ENCODE measurements at regions not wholly inside any gene's neighbourhood (a gene's known extent, or its start where the extent isn't known, plus 50 kb on each side); places are given as distances from the start of the nearest gene placed in this dataset.

GRCh38 chr9:17988489-17988888, 409.6 kb downstream of the SH3GL2 start:
- Histone ChIP-seq H4K8ac (ENCODE audit: low read length) (no peak overlapping the region), H2BK12ac (ENCODE audit: low read length in 2 of 2) (no peak overlapping the region), H3K27ac (ENCODE audit: low read length, poor library complexity, severe bottlenecking) (no peak overlapping the region), H3K9ac (ENCODE audit: low read length) (no peak overlapping the region), H3K9me3 (ENCODE audit: control insufficient read depth, low read length) (no peaks in the 10 kb centered on the region), H3K14ac (ENCODE audit: low read length in 2 of 2) (no peak overlapping the region), H3K27me3 (ENCODE audit: control insufficient read depth in 1 of 2, insufficient read depth in 1 of 2, low read length in 2 of 2) (no peaks in the 10 kb centered on the region), H3K36me3 (ENCODE audit: control insufficient read depth in 1 of 2, insufficient read depth in 2 of 2, low read depth in 1 of 2, low read length in 2 of 2) (no peaks in the 10 kb centered on the region), H2BK5ac (ENCODE audit: low read depth, low read length, poor library complexity, severe bottlenecking) (no peak overlapping the region), H3K18ac (ENCODE audit: low read depth in 1 of 2, low read length in 2 of 2) (no peak overlapping the region), H3K4me2 (ENCODE audit: low read length, poor library complexity, severe bottlenecking) (no peak overlapping the region), H3K23ac (ENCODE audit: low read length in 2 of 2) (no peak overlapping the region), H2AK5ac (ENCODE audit: low read length, severe bottlenecking) (no peak overlapping the region), H3K79me1 (replicated peaks; ENCODE audit: low read length, poor library complexity, severe bottlenecking) (no peaks in the 10 kb centered on the region), H3K4me3 (ENCODE audit: insufficient read depth in 1 of 2, low read depth in 1 of 2, low read length in 2 of 2) (no peak overlapping the region), H2BK120ac (ENCODE audit: low read depth, low read length) (no peak overlapping the region), H2BK15ac (ENCODE audit: low read depth, poor library complexity, severe bottlenecking) (no peak overlapping the region), H3K4me1 (ENCODE audit: control insufficient read depth, insufficient read depth, low read depth, low read length) (no peaks in the 10 kb centered on the region), H4K91ac (ENCODE audit: low read length) (no peak overlapping the region), H3K4ac (ENCODE audit: low read depth in 1 of 2, low read length in 2 of 2) (no peak overlapping the region), H2AFZ (ENCODE audit: low read depth, low read length) (no peak overlapping the region)
- DNase-seq: no peak
- no CpG with 5 or more reads among the region's 1 CpG for WGBS

DNA sequence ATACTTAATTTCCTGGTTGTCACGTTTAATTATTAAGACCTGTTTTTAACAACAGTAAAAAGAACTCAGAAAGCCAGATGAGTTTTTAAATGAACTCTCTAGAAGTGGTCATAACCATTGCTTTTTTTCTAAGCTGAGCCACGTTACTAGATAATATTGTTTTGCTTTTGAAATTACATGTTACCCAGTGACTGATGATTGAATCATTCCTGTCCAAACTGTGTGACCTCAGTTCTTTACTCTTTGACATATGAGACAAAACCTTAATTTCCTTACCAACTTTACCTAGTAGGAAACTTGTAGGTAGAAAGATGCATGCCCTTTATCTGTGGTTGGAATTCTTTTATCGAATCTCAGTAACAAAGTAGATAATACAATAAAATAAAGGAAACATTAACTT, 411.7 kb downstream of the SH3GL2 start:
- no peak overlapping the region for H4K8ac ChIP-seq (ENCODE audit: low read length)
- no peak for DNase-seq
- no peak overlapping the region for H3K9ac ChIP-seq (ENCODE audit: low read length)
- no peak overlapping the region for H3K14ac ChIP-seq (ENCODE audit: low read length in 2 of 2)
- no peak overlapping the region for H3K4ac ChIP-seq (ENCODE audit: low read depth in 1 of 2, low read length in 2 of 2)
- no peak overlapping the region for H3K18ac ChIP-seq (ENCODE audit: low read depth in 1 of 2, low read length in 2 of 2)
- no peak overlapping the region for H3K23ac ChIP-seq (ENCODE audit: low read length in 2 of 2)
- H3K27ac ChIP-seq (ENCODE audit: low read length, poor library complexity, severe bottlenecking): no peak overlapping the region
- H2BK5ac ChIP-seq (ENCODE audit: low read depth, low read length, poor library complexity, severe bottlenecking): no peak overlapping the region
- no peaks in the 10 kb centered on the region for H3K9me3 ChIP-seq (ENCODE audit: control insufficient read depth, low read length)
- no peaks in the 10 kb centered on the region for H3K79me1 ChIP-seq (replicated peaks; ENCODE audit: low read length, poor library complexity, severe bottlenecking)
- H3K4me3 ChIP-seq (ENCODE audit: insufficient read depth in 1 of 2, low read depth in 1 of 2, low read length in 2 of 2): no peak overlapping the region
- H2AFZ ChIP-seq (ENCODE audit: low read depth, low read length): no peak overlapping the region
- no peak overlapping the region for H3K4me2 ChIP-seq (ENCODE audit: low read length, poor library complexity, severe bottlenecking)
- H2BK15ac ChIP-seq (ENCODE audit: low read depth, poor library complexity, severe bottlenecking): no peak overlapping the region
- no peaks in the 10 kb centered on the region for H3K36me3 ChIP-seq (ENCODE audit: control insufficient read depth in 1 of 2, insufficient read depth in 2 of 2, low read depth in 1 of 2, low read length in 2 of 2)
- 89% methylated on average over 1 of the region's 3 CpGs for WGBS
- no peaks in the 10 kb centered on the region for H3K4me1 ChIP-seq (ENCODE audit: control insufficient read depth, insufficient read depth, low read depth, low read length)
- H2BK12ac ChIP-seq (ENCODE audit: low read length in 2 of 2): no peak overlapping the region
- H2AK5ac ChIP-seq (ENCODE audit: low read length, severe bottlenecking): no peak overlapping the region
- H2BK120ac ChIP-seq (ENCODE audit: low read depth, low read length): no peak overlapping the region
- no peaks in the 10 kb centered on the region for H3K27me3 ChIP-seq (ENCODE audit: control insufficient read depth in 1 of 2, insufficient read depth in 1 of 2, low read length in 2 of 2)
- H4K91ac ChIP-seq (ENCODE audit: low read length): no peak overlapping the region

GRCh38 chr9:17993024-17993423, 414.2 kb downstream of the SH3GL2 start:
- Histone ChIP-seq H3K4me1 (ENCODE audit: control insufficient read depth, insufficient read depth, low read depth, low read length) (no peaks in the 10 kb centered on the region), H2BK15ac (ENCODE audit: low read depth, poor library complexity, severe bottlenecking) (no peak overlapping the region), H2BK120ac (ENCODE audit: low read depth, low read length) (no peak overlapping the region), H4K91ac (ENCODE audit: low read length) (no peak overlapping the region), H3K23ac (ENCODE audit: low read length in 2 of 2) (no peak overlapping the region), H3K79me1 (replicated peaks; ENCODE audit: low read length, poor library complexity, severe bottlenecking) (no peaks in the 10 kb centered on the region), H3K36me3 (ENCODE audit: control insufficient read depth in 1 of 2, insufficient read depth in 2 of 2, low read depth in 1 of 2, low read length in 2 of 2) (no peaks in the 10 kb centered on the region), H3K18ac (ENCODE audit: low read depth in 1 of 2, low read length in 2 of 2) (no peak overlapping the region), H2BK5ac (ENCODE audit: low read depth, low read length, poor library complexity, severe bottlenecking) (no peak overlapping the region), H2BK12ac (ENCODE audit: low read length in 2 of 2) (no peak overlapping the region), H3K4me2 (ENCODE audit: low read length, poor library complexity, severe bottlenecking) (no peak overlapping the region), H4K8ac (ENCODE audit: low read length) (no peak overlapping the region), H3K27me3 (ENCODE audit: control insufficient read depth in 1 of 2, insufficient read depth in 1 of 2, low read length in 2 of 2) (no peaks in the 10 kb centered on the region), H2AK5ac (ENCODE audit: low read length, severe bottlenecking) (no peak overlapping the region), H3K4me3 (ENCODE audit: insufficient read depth in 1 of 2, low read depth in 1 of 2, low read length in 2 of 2) (no peak overlapping the region), H3K14ac (ENCODE audit: low read length in 2 of 2) (no peak overlapping the region), H3K9ac (ENCODE audit: low read length) (no peak overlapping the region), H3K9me3 (ENCODE audit: control insufficient read depth, low read length) (no peaks in the 10 kb centered on the region), H3K27ac (ENCODE audit: low read length, poor library complexity, severe bottlenecking) (no peak overlapping the region), H2AFZ (ENCODE audit: low read depth, low read length) (no peak overlapping the region), H3K4ac (ENCODE audit: low read depth in 1 of 2, low read length in 2 of 2) (no peak overlapping the region)
- 44% methylated on average over 1 of the region's 1 CpG for WGBS
- DNase-seq: no peak

DNA sequence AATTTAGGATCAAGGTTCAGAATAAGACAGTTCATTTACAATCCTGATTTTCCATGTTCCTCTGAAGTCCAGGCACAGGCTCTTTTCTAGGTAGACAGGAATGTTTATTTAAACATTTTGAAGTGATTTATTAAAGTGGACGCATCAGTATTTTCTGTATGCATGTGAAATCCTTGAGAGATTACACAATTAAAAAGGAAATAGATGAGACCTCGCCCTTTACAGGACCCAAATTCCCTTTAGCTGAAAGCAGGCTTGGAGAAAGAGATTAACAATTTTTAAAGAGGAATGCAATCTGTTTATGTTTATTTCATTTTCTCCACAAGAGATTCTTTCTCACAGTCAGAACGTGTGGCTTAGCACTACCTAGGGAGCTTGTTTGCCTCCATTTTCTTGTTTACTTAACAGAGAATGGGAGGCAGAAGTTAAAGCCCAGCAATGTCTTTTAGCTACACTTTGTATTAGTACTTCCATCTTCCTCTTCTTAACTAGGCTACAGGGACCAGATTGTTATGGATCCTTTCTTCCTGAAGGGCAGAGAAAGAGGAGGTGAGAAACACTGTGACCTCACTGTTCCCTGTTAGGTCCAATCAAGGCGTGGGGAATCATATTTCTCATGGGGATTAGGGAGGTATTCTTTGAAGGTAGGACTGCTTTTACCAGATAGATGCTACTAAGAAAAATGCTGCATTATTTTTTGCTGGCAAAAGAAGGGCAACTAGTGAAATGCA, 416.0 kb downstream of the SH3GL2 start:
- H2BK5ac ChIP-seq (ENCODE audit: low read depth, low read length, poor library complexity, severe bottlenecking): no peak overlapping the region
- H2AK5ac ChIP-seq (ENCODE audit: low read length, severe bottlenecking): no peak overlapping the region
- H3K9ac ChIP-seq (ENCODE audit: low read length): no peak overlapping the region
- H2BK12ac ChIP-seq (ENCODE audit: low read length in 2 of 2): no peak overlapping the region
- H3K4me1 ChIP-seq (ENCODE audit: control insufficient read depth, insufficient read depth, low read depth, low read length): no peaks in the 10 kb centered on the region
- no peak overlapping the region for H4K91ac ChIP-seq (ENCODE audit: low read length)
- H3K36me3 ChIP-seq (ENCODE audit: control insufficient read depth in 1 of 2, insufficient read depth in 2 of 2, low read depth in 1 of 2, low read length in 2 of 2): no peaks in the 10 kb centered on the region
- DNase-seq: no peak
- no peak overlapping the region for H2AFZ ChIP-seq (ENCODE audit: low read depth, low read length)
- no peaks in the 10 kb centered on the region for H3K9me3 ChIP-seq (ENCODE audit: control insufficient read depth, low read length)
- H3K18ac ChIP-seq (ENCODE audit: low read depth in 1 of 2, low read length in 2 of 2): no peak overlapping the region
- H3K27ac ChIP-seq (ENCODE audit: low read length, poor library complexity, severe bottlenecking): no peak overlapping the region
- H3K27me3 ChIP-seq (ENCODE audit: control insufficient read depth in 1 of 2, insufficient read depth in 1 of 2, low read length in 2 of 2): peaks cover 0 to 4% of the 10 kb centered on the region in 2 experiments
- no peak overlapping the region for H2BK15ac ChIP-seq (ENCODE audit: low read depth, poor library complexity, severe bottlenecking)
- H3K4me3 ChIP-seq (ENCODE audit: insufficient read depth in 1 of 2, low read depth in 1 of 2, low read length in 2 of 2): no peak overlapping the region
- H3K4ac ChIP-seq (ENCODE audit: low read depth in 1 of 2, low read length in 2 of 2): no peak overlapping the region
- no peaks in the 10 kb centered on the region for H3K79me1 ChIP-seq (replicated peaks; ENCODE audit: low read length, poor library complexity, severe bottlenecking)
- H3K14ac ChIP-seq (ENCODE audit: low read length in 2 of 2): no peak overlapping the region
- no peak overlapping the region for H4K8ac ChIP-seq (ENCODE audit: low read length)
- 8% methylated on average over 2 of the region's 4 CpGs for WGBS
- no peak overlapping the region for H3K23ac ChIP-seq (ENCODE audit: low read length in 2 of 2)
- no peak overlapping the region for H2BK120ac ChIP-seq (ENCODE audit: low read depth, low read length)
- H3K4me2 ChIP-seq (ENCODE audit: low read length, poor library complexity, severe bottlenecking): no peak overlapping the region
